NCI-H187 (cell line): ENCODE measurements at regions not wholly inside any gene's neighbourhood (a gene's known extent, or its start where the extent isn't known, plus 50 kb on each side); places are given as distances from the start of the nearest gene placed in this dataset.

Experiments used
- DNase-seq, 2 experiments: peaks; one replicate each; lab custom pipeline; 2025; lab: John Stamatoyannopoulos, UW

DNA sequence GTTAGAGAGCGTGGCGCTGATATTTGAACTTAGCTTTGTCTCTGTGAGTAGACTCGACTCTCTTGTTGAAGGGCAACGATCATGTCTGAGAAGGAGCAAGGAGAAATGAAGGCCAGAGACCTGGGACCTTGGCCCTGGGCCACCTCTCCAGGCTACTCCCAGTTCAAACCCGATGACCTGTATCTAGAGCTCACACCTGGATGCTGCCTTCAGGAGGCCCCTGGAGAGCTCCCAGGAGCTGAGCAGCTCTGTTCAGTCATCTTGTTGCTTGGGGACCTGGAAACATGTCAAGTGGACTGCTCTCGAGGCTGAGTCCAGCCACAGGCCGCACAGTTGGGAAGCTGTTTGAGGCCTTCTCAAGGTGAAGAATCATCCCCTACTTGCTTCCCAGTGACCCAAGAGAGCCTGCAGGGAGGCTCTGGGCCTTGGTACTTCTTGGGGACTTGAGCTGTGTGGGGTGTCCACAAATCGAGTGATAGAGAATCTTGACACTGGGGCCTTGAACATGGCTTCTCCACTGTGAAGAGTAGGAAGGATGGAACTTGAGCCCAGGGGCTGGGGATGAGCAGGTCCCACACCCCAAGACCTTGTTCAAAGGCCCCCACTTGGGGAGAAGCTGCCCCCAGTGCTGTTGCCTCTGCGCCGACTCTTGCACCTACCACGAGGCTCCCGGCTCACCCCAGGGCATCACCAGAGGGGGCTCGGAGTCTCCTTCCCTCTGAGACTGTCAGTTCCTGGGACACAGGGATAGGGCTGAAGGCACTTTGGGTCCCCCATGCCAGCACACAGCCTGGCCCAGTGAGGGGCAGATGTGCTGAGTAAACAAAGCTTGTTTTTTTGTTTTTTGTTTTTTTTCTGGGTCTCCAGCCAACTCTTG, 112.1 kb downstream of the IRX5 start:
- DNase-seq = no peak

DNA sequence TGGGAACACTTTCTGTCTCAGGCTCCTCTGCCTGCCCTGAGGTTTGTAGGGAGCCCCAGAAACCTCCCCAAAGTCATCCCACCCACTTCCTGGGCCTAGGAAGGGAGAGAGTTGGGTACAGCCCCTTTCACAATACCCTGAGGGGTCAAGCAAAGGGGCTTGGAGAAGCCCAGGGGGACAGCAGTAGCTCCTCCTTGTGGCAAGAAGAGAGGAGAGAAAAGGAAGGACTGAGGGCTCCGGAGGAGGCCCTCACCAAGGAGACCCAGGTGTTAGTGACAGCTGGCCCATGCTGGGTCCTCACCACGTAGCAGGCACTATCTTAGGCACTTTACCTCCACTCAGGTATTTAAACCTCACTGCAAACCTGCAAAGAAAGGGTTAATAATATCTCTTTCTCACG, 112.8 kb downstream of the IRX5 start:
- DNase-seq = no peak

DNA sequence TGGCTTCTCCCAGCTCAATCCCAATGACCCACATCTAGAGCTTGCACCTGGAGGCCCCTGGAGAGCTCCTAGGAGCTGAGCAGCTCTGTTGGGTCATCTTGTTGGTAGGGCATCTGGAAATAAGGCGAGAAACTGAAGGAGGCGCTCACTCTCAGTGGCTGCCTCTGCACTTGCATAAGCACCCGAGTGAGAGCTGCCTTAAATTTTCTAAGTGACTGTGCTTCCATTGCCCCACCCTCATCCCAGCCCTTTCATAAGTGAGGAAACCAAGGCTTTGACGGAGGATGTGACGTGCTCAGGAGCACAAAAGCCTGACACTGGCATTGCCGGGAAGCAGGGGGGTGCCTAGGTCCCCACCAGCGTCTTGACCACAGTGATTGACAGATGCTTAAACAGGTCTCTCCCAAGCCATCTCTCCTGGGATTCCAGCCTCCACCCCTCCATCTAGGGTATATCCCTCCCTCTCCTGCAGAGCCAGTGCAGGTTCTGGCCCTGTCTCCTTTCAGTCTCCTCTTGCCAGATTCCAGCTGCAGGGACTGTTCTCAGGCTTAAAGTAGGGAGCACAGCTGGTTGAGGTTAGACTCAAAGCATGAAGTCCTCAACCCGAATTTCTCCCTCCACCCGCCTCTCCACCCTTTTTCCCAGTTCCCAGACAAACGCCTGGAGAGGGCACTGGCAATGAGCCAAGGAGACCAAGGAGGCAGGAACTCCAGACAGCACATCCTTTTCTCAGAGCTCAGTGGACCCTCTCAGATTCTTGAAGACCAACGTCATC, 113.7 kb downstream of the IRX5 start:
- DNase-seq = no peak

DNA sequence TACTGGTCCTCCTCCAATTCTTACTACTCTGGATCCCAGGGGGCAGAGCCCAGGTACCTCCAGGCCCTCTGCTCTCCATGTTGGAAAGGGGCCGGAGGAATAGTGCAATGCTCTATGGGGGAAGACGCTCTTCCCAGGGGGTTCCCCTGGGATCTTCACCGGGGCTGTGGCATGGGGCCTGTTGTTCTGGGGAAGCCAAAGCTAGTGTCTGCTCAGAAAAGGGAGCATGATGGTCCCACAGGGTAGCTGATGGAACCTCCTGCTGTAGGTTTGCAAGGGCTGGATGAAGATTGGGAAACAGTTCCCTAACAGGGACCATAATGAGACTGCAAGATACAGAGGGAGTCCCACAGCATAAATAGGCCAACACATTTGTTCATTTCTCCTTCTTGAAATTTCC, 114.7 kb downstream of the IRX5 start:
- DNase-seq = no peak

DNA sequence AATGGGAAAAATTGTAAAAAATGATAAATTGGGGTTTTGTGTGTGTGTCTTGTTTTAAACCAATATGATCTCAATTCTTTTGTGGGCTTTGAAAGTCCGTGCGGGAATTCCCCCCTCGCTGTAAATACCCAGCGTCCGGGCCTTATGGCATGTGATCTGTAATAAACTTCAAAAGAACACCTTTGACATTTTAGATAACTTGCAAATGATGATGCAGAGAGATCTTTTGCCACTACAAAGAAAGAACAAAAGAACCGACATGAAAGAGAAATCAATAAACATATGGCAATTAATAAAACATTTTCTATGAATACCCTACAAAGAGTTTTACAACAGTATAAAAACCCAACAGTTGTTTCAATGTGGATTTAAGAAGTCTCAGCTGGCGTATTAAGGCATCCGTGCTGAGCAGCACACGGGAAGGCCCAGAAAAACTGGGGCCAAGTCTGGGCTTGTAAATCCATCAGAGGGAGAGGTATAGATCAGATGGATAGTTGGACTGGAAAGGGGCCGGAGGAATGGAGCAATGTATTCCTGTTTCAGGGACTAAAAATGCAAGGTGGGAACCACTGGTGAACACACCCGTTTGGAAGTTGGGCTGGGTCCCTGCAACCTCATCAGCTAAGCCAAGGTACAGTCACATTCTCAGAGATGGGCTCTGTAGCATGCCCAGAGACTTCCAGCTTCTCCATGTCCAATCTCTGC, 115.2 kb downstream of the IRX5 start:
- DNase-seq = no peak

DNA sequence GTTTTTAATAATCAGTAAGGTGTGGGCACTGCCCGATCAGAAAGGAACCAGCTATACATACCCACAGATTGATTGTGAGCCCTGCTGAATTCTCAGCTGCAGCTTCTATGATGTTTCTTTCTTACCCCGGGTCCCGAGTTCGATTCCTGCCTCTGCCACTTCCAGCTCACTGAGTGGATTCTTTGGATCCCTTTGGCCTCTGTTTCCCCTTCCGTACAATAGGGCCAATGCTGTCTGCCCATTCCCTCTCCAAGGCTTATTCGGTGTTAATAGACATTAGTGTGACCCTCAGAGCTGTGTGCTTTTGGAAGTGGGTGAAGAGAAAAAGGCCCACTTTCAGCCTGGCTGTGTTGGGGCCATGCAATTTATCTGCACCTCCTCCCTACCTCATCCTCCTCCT, 115.8 kb downstream of the IRX5 start:
- no peak for DNase-seq

DNA sequence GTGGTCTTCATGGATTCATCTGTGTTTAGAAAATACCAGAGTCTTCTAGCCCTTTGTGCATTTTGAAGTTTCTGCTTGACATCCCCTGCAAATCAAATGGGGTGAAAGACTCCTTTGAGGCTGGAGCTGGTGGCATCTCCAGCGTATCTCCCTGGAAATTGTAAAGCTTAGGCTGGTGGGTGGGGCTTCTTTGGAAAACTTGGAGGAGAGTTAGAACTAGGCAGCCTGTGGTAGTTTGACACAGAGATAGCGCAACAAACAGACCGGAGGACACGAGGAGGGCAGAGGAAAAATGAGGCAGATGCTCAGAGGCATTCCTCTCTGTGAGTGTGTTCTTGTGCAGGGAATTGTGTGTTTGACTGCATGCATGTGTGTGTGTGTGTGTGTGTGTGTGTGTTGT, 116.3 kb downstream of the IRX5 start:
- no peak for DNase-seq

DNA sequence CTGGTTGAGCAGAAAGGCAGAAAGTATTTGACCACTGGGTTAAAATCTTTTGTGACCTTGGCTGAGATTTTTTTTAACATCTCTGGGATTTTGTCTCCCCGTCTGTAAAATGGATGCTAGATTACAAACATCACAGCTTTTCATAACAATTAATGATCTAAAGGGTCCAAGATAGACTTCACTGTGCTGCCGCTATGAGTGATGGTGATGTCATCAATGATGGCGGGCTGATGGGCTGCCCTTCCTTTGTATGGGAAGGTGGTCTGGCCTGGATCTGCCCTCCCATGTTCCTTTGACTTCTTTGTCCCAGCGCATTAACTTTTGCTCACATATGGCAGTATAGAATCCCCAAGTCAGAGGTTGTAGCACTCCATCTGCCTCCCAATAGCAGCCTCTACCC, 116.7 kb downstream of the IRX5 start:
- DNase-seq = no peak

DNA sequence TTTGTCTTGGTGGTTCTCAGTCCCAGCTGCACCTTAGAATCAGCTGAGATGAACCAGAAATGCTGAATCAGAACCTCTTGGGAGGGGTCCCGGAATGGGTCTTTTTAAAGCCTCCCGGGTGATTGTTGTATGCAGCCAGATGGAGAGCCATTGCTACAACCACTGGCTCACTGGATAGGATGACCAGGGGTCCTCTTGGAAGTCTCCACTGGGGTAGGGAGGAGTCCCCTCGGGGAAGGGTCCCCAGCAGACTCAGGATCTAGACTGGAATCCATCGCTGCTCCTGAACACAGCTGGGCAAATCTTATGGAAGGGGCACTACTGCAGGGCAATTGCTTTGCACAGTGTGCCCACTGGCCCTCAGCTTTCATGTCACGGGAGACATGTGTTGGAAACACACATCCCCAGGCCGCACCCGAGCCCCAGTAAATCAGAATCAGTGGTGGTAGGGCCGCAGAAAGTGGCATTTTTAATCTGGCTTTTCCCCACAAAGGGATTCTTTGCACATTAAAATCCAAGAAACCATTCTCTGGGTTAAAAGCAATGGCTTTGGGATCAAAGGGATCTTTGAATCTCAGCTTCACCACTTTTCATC, 117.3 kb downstream of the IRX5 start:
- DNase-seq = no peak

DNA sequence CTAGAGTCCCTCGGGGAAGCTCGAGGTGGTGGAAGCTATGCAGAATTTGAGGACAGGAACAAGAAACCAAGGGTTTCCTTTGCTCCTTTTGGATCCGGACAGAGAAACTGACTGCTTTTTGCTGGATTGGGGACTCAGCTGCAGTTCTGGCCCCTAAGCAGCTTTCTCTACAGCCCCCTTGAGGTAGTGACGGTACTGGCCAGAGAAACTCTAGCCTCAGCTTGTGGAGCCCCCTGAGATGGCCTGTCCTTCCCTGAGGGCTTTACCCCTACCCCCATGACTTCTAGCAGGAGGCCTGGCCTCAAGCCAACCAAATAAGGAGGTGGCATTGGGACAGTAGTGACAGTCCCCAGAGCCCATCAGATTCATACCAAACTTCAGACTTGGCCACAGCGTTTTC, 118.1 kb downstream of the IRX5 start:
- DNase-seq = no peak

DNA sequence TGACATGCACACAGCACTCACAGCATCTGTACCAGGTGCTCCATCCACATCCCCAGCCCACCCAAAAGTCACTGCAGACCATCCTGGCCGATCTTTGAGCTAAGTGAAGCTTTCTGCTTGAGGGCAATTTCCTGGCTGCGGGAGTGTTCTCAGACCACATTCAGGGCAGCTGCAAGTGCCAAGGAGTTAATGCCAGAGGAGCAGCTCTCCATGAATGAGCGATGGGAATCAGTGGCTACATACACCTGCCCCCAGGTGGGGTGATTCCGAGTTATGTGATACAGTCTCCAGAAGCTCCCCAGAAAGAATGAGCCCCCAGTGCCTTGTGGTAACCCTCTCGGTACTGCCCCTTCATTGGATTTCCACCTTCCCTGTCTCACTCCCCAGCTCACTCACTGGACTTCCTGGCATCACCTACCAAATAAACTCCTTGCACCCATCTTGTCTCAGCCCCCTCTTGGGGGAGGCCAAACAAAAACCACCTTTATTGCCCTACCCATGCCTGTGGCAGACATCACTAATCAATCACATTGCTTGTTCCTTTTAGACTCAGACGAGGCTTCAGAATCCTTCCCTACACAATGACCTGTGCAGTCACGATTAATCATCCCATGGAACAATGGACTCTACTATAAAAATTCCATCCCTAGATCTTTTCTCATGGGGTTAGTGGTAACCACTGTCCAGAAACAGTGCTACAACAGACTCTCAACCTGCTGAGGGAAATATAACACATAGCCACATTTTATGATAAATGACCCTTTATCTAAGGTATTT, 121.1 kb downstream of the IRX5 start:
- DNase-seq = no peak

DNA sequence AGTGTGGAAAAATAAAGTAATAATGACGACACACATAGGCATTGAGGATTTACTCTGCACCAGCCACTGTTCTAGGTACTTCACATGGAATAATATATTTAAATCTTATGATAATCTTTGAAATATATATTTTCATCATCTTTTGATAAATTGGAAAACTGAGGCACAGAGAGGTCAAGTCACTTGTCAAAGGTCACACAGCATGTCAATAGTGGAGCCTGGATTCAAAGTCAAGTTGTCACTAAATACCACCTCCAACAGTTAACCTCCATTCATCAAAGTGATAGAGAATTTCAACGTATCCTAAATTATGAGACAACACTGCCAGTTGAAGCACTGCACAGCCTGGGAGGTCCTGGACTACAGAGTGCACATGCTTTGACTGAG, 121.7 kb downstream of the IRX5 start:
- no peak for DNase-seq

DNA sequence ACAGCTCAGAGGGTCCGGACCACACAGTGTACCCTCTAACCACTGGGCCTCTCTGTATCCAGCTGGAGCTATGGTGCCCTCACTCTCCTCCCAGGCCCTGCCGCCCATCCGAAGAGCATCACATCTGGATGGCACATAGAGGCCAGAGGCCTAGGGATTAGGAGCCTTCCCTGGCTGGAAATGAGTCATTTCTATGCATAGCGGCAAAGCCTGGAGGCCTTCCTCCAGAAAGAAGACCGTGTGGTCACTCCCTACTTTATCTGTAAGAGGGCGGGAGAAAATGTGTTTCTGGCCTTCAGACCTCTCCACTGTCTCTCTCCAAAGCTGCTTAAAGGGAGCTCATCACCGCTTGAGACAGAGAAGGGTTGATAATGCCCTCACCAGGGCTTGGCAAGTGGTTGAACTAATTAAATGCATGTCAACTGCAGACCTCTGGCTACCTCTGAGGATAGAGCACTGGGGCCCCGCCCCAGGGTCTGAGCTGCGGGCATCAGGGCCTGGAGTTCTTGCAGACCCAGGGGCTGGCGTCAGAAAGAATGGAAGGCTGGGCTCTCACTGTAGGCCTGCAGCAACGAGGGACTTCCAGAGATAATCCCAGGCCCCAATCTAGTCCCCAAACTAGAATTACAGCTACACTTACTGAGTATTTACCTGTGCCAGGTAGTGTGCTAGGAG, 122.2 kb downstream of the IRX5 start:
- no peak for DNase-seq

DNA sequence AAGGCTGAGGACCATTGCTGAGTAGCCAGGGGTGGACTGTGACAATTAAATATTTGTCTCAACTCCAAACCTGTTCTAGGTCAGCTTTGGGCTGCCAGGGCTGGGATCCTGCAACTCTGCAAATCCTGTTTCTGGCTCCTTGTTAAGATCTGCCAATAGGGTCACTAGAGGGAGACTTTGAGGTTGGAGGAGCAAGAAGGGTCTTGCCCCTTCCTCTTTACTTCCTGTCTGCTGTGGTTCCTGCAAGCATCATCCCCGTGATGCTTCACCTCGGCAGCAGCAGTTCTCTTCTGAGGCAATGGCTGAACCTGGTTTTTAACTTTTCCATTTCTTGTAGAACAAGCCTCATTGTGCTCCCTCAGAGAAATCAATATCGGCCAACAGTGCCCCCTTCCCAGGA, 124.6 kb downstream of the IRX5 start:
- DNase-seq = no peak

DNA sequence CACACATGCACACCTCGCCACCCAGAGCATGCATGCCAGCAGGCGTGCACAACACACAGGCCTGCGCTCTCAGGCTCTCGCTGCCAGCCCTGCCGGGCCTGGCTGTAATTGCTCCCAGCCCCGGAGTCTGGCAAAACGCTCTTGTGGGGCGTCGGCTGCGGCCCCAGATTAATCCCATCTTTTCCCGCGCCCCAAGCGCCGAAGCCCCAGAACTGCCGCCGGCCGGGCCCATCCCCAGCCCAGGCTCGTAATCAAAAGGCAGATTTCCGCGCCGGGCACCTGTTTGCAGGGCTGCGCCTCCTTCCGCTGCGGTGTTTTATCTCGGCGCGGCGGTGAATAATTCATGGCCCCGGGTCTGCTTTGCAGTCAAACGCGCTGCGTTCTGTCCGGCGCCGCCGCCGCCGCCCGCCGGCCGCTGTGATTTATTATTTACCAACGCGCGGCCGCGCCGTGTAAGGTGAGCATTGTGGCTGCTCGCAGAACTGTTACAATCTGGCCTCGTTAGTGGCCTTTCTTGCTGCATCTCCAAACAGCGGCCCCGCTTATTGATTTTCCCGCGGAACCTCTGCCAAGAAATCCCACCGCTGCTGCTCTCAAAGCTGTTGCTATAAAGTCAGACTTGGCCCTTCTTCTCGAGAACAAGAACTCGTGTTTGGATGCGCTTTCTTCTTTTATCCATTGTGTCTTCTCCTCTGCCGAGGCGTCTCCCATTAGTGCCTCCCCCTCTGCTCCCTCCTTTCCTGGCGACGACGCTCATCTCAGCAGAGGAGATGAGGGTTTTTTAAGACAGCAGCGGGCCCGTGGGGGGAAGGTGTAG, 126.1 kb downstream of the IRX5 start:
- DNase-seq = no peak

DNA sequence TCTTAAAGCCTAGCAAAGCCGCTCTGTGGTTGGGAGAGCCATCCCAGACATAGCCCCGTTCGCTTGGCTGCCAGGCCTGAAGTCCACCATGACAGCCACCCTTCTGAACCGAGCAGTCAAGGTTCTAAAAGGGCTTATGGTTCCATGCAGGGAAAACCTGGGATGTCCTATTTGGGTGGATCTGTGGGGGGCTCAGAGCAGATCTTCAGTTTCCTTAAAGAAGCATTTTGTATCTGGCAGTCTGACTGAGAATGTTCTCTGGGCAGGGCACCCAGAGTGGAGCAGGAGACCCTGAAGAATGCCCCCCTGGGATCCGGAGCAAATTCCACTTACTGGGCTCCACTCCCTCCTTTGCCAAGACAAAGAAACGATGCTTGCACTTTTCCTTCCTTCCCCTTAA, 127.2 kb downstream of the IRX5 start:
- DNase-seq = no peak

DNA sequence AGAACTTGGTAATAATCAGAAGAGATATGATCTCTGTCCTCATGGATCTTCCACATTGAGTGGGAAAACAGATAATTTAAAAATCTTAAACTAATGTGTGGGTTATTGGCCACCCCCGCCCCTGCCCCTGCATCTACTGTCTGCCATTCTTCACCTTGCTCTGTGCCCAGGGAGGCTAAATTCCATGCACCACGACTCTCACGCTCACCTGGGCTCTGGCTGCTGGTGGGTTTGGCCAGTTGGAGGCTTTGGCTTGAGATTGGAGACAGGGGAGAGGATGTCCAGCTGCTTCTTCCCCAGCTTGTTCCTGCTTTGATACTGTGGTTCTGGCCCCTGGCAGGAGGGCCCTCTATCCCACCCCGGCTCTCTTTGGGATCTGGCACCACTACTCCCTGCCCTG, 127.9 kb downstream of the IRX5 start:
- DNase-seq = no peak

DNA sequence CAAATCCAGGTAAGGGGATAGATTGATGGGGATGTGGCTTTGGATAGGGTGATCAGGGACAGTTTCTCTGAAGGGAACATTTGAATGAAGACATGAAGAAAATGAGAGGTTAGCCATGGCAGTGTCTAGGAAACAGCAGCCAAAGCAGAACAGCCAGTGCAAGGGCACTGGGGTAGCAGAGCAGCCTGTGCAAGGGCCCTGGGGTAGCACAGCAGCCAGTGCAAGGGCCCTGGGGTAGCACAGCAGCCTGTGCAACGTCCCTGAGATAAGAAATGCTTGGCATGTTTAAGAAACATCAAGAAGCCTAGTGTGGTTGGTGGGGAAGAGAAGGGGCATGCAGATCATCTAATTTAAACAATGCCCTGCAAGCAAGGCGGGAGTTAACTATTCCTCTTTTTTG, 128.5 kb downstream of the IRX5 start:
- DNase-seq = no peak

DNA sequence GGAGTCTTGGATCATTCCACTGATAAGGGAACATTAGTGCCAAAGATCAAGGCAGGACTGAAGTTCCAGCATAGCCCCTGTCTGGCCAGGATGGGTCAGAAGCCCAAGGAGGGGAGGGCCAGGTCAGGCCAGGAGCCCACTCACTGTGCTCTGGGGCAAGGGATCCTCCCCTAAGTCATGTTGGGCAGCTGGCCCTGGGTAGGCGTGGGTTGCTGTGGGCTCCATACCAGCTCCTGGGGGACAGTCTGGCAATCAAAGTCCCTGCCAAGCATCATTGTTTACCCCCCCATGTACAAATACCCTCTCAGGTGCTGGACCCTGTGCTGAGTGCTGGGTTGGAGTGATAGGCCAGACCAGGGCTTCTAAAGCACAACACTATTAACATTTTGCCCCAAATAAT, 130.5 kb downstream of the IRX5 start:
- DNase-seq = no peak

DNA sequence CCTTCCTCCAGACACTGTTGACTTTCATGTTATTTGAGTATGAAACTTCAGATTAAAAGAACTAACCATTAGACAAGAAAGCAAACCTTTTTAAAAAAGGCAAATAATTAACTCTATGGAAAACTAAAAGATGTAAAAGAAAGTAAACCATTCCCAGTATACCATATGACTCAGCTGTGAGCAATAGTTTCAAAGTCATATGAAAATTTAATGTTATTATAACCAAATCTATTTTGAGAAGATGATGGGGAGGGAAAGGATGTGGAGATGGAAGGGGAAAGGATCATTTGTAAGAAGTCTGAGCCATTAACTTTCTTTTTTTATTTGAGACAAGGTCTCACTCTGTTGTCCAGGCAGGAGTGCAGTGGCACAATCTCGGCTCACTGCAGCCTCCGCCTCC, 131.8 kb downstream of the IRX5 start:
- no peak for DNase-seq
